Ureter (tissue), 1 donor: ENCODE measurements at regions not wholly inside any gene's neighbourhood (a gene's known extent, or its start where the extent isn't known, plus 50 kb on each side); places are given as distances from the start of the nearest gene placed in this dataset.
"Not testable (repeated sequence)": the region's sequence is repeated elsewhere in the genome, so short reads cannot be mapped to it uniquely, and the experiment has no call there.

Experiments
- DNase-seq: peaks from one replicate; pipeline ENCODE4 v3.0.0-alpha.2; 2020; ENCODE audit warnings: low spot score
- donor health status: DM: yes; HTN: yes; CAD: no.

DNA sequence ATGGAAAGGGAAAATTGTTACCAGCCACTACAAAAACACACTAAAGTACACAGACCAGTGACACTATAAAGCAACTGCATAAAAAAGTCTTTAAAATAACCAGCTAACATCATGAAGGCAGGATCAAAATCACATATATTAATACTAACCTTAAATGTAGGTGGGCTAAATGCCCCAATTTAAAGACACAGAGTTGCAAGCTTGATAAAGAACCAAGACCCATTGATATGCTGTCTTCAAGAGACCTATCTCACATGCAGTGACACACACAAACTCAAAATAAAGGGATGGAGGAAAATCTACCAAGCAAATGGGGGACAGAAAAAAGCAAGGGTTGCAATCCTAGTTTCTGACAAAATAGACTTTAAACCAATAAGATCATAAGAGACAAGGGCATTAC, 246.3 kb downstream of the SEC16B start:
- DNase-seq = no peak

DNA sequence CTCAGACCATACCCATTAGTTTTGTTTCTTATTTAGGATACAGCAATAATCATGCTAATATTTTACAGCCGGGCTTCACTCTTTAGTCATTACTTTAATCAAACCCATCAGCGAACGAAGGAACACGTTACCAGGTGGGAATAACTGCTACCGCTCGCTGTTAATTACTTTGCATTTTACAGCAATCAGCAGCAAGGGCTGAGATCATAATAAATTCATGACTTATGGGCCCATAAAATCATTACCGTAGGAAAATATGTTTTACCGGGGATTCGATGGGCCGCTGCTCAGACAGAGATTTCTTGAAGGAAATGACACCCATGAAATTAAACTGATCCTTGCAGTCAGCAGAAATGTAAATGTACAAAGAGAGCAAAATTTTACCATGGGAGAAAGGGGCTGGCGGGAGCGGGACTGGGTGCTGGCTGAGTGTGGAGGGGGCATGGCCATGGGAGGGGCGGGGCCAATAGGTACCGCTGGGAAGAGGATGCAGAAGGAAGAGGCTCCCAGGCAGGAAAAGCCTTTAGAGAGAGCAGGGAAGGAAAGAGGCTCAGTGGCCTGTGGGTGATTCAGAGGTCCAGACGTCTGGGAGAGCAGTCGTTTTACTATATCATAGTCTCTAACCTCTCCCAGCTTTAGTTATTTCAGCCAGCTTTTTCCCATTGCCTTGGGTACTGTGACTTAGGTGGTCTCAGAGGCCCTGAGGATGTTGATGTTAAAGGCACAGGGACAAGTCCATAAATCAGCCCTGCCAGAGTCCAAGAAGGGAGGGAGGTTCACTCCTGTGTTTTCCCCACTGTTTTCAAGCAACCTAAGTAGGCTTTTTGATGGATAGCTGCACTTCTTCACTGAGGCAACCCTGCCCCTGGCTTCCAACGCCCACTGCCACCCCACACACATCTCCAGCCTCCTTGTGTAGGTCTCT, 258.9 kb downstream of the SEC16B start:
- no peak for DNase-seq

DNA sequence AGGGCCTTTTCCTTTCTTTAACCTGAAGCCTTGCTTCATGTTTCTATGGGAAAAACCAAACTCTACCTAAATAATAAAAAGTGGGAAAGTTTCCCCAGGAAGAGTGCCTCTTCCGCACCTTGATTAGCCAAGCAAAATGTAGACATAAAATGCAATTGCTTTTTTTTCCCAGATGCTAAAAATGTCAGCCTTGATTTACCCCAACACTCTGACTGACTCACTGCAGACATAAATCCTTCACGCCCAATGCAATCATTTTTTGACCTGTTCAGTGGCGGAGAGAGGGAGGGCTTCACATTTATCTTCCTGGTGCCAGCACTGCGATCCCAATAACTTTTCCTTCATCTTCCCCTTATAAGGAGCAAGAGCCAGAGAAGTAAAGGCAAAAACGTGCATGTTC, 261.5 kb downstream of the SEC16B start:
- DNase-seq = no peak

DNA sequence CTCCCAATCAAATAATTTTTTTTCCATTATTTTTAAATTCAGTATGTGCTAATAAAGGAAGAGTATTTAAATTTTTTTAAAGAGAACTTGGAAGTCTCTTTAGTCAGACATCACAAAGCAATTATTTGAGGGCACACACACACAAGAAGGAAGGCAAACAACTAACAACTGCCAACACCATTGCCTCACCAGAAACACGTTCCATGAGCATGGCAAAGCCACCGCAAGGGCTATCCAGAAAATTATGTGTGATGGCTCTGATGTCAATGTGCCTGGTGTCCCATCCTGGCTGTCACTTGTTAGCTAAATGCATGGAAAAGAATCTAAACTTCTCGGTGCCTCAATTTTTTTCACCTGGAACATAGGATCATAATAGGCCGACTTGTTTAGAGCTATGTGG, 262.9 kb downstream of the SEC16B start:
- DNase-seq = no peak

DNA sequence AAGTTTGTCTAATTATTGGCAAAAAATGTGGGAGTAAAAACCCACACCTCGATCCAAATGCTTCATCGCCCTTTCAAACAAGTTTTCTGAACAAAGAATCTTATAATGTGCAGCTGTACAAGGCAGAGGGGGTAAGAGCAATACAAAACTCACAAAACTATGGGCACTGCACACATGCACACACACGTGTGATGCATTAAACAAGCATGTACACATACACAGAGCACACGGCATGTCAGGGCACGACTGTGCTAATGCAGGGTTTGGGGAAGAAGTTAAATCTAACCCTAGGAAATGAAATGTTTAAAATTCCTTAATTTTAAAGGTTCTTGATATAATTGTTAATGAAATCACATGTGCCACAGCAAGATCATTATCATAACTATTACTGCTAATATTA, 264.0 kb downstream of the SEC16B start:
- DNase-seq = no peak

GRCh38 chr1:177703888-177704446, 265.9 kb downstream of the SEC16B start:
- DNase-seq = no peak

GRCh38 chr1:177701654-177702353, 268.1 kb downstream of the SEC16B start:
- no peak for DNase-seq

GRCh38 chr1:177700856-177701255, 269.0 kb downstream of the SEC16B start:
- no peak for DNase-seq

GRCh38 chr1:177690996-177691395, 278.9 kb downstream of the SEC16B start:
- no peak for DNase-seq

DNA sequence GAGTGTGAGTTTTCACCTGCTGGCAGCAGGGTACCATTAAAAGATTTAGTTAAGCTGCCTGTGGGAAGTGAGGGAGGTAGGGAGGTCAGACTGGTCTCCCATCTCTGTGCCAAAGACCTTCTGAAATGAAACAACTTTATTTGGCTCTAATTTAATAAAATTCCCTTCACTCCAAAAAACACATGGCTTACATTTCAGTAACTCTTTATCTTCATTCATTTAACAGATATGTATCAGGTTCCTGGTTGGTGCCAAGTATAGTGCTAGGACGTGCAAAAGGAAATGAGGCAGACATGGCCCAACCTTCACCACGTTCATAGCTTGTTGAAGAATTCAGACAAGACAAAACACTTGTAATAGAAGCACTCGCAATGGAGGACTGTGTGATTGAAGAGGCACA, 282.3 kb downstream of the SEC16B start:
- DNase-seq = no peak

DNA sequence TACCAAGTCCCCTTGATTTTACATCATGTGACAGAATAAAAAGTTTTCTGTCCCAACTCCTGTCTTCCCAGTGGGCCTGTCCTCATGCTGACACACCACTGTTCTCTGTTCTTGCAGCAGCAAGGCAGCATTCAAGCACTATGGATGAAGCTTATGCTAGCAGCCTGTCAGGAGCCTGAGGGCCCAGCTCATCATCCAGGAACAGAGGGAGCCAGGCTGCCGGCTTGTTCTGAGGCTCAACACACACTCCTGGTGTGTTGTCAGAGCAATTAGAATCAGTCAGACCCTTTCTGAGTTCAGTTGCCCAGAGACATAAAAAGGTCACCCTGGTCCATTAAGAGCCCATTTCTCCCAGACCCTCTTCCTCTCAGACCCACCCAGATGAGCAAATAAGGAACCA, 282.9 kb downstream of the SEC16B start:
- DNase-seq = no peak

GRCh38 chr1:177669161-177669560, 300.7 kb downstream of the SEC16B start:
- DNase-seq = no peak

DNA sequence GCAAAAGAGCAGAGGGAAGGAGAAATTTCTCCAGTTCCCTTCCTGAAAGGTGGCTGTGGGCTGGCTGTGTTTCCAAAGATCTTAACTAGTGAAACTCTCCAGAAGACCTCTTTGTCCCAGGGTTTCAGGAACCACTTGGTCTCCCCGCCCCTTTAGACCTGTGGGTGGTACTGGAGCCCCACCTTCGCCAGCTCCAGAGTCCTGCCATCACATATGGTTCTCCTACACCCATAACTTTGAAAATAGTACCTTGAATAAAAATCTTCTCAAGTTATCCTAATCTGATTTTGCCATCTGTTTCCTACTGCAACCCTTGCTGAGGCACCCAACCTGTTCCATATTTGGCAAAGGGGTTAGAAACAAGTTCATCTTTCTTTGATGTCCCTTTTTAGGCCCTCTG, 303.9 kb downstream of the SEC16B start:
- DNase-seq = no peak

DNA sequence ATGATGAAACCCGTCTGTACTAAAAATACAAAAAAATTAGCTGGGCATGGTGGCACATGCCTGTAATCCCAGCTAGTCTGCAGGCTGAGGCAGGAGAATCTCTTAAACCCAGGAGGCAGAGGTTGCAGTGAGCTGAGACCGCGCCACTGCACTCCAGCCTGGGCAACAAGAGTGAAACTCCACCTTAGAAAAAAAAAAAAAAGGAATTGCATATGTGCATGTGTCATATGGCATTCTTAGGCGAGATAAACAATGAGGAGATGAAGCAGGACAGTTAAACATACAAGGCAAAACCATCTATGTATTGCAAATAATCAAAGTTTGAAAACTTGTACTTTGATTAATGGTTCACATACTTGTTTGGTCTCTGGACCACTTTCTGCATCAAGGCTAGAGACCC, 305.1 kb downstream of the SEC16B start:
- not testable (repeated sequence) for DNase-seq

DNA sequence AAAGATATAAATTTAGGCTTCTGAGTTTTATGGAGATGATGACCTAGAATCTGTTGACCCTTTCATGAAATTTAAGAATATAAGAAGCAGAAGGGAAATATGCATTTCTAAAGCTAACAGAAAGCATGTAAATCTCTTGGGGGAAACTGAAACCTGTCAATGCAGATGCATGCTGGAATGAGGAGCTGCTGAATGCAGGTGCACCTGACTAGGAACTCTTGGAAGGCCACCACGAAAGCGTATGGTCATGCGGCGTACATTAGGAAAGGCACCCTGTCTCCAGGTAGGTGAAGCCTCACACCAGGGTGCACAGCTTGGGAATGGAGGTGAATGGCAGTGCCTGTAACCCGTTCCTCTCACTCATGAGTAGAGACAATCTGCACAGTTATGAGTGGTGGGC, 309.7 kb downstream of the SEC16B start:
- DNase-seq = no peak

- no peak for DNase-seq
Observed at GRCh38 chr1:177659281-177659680, 310.6 kb downstream of the SEC16B start.

- no peak for DNase-seq
Observed at GRCh38 chr1:177656598-177656997, 313.3 kb downstream of the SEC16B start.

DNA sequence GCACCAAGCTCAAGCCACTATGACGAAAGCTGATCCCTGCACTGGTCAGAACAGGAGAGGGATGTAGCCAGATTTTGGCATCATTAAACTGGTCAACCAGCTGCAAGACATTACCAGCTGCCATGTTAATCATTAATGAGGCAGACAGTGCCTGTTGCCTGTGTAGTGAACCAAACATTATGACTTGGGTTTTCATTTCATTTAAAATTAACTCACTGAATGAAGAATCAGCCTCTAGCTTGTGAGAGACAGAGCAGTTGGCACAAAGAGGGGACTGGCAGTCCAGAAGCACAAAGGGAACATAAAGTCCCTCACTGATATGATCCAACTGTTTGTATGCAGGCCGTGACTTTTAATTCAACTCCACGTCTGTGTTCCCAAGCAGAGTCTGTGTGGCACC, 318.9 kb downstream of the SEC16B start:
- DNase-seq = no peak

GRCh38 chr1:177648731-177649265, 321.1 kb downstream of the SEC16B start:
- DNase-seq = no peak

DNA sequence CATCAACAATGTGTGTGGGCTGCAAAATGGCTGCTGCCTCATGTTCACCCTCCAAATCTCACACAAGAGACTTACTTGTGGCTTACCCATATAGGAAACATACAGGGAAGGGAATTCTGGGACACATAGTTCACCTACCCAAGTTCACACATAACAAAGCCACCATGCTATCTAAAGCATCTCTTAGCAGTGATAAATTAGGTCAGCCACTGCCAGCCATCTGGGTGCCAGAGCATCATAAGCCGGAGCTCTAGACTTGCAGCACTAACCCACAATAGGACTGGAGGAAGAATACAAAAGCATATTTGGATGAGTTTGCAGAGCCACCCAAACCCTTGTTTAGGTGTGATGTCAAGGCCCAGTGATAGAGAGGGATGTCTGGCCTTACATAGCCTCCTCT, 321.7 kb downstream of the SEC16B start:
- DNase-seq = no peak

GRCh38 chr1:177646757-177647730, 322.8 kb downstream of the SEC16B start:
- DNase-seq = no peak
